ENCODE measurements at regions not wholly inside any gene's neighbourhood (a gene's known extent, or its start where the extent isn't known, plus 50 kb on each side); places are given as distances from the start of the nearest gene placed in this dataset.

GRCh38 chr2:175362331-175362730 lies 180.8 kb upstream of the ATP5MC3 start:
- TF ChIP-seq CTCF (IDR thresholded peaks at IDR 0.05) (no peak), POLR2A (IDR thresholded peaks at IDR 0.05) (no peak)

Data from testis (tissue), 2 donors.